GM23338 (cell line): ENCODE measurements at regions not wholly inside any gene's neighbourhood (a gene's known extent, or its start where the extent isn't known, plus 50 kb on each side); places are given as distances from the start of the nearest gene placed in this dataset.

ENCODE experiments used
- CTCF ChIP-seq, 2 experiments: fragments of 200-600 bp in 1 of 2; sonication (generic) in 1 of 2; conservative IDR thresholded peaks; 2 replicates each; pipeline versions ENCODE4 v1.5.1 to v1.6.1; 2016 to 2017; ENCODE audit warnings: antibody characterized with exemption in 2 of 2, low read depth in 2 of 2, mild to moderate bottlenecking in 2 of 2, moderate library complexity in 1 of 2
- EZH2 ChIP-seq: fragments of 200-600 bp; sonication (generic); IDR thresholded peaks from one replicate; pipeline ENCODE4 v1.8.0; 2017; ENCODE audit warnings: antibody characterized with exemption, mild to moderate bottlenecking, low read depth; ENCODE audit not compliant: unreplicated experiment
- REST ChIP-seq: IDR thresholded peaks from one replicate; pipeline ENCODE4 v1.6.1; 2018; ENCODE audit warnings: antibody characterized with exemption; ENCODE audit not compliant: unreplicated experiment

- TF ChIP-seq CTCF (conservative IDR thresholded peaks at IDR 0.05; ENCODE audit: low read depth in 2 of 2) (no peak), EZH2 (no peak), REST (no peak)
Observed at GRCh38 chr6:110544472-110544871, 68.1 kb upstream of the SLC22A16 start.
